HG02623 (cell line): ENCODE measurements at regions not wholly inside any gene's neighbourhood (a gene's known extent, or its start where the extent isn't known, plus 50 kb on each side); places are given as distances from the start of the nearest gene placed in this dataset.
"Not testable (repeated sequence)": the region's sequence is repeated elsewhere in the genome, so short reads cannot be mapped to it uniquely, and the experiment has no call there.

Experiments
- ATAC-seq: cut with Tn5 transposase; IDR thresholded peaks from one replicate; pipeline ENCODE4 v1.9.1; 2021; ENCODE audit warnings: moderate library complexity; ENCODE audit not compliant: unreplicated experiment

- ATAC-seq, result no peak
Observed at GRCh38 chr4:28004520-28004919, 1143.9 kb downstream of the STIM2 start.

- no peak for ATAC-seq
Observed at GRCh38 chr4:28006021-28006420, 1145.4 kb downstream of the STIM2 start.

GRCh38 chr4:28007693-28008092 is 1147.1 kb downstream of the STIM2 start:
- no peak for ATAC-seq

GRCh38 chr4:28009541-28009940 is 1148.9 kb downstream of the STIM2 start:
- ATAC-seq, result no peak

- no peak for ATAC-seq
Observed at GRCh38 chr4:28010577-28011240, 1150.1 kb downstream of the STIM2 start.

- ATAC-seq, result no peak
Observed at GRCh38 chr4:28014469-28014868, 1153.8 kb downstream of the STIM2 start.

- ATAC-seq, result no peak
Observed at GRCh38 chr4:28015996-28016395, 1155.4 kb downstream of the STIM2 start.

GRCh38 chr4:28038253-28038652 is 1177.6 kb downstream of the STIM2 start:
- ATAC-seq, result not testable (repeated sequence)

GRCh38 chr4:28062562-28062961 is 1201.9 kb downstream of the STIM2 start:
- ATAC-seq, result no peak

- ATAC-seq, result no peak
Observed at GRCh38 chr4:28073860-28074555, 1213.4 kb downstream of the STIM2 start.

- no peak for ATAC-seq
Observed at GRCh38 chr4:28075401-28075956, 1214.8 kb downstream of the STIM2 start.

- ATAC-seq, result not testable (repeated sequence)
Observed at GRCh38 chr4:28077203-28077602, 1216.6 kb downstream of the STIM2 start.

- no peak for ATAC-seq
Observed at GRCh38 chr4:28082686-28083390, 1222.2 kb downstream of the STIM2 start.

- no peak for ATAC-seq
Observed at GRCh38 chr4:28092610-28093009, 1232.0 kb downstream of the STIM2 start.

- no peak for ATAC-seq
Observed at GRCh38 chr4:28093071-28093470, 1232.4 kb downstream of the STIM2 start.

GRCh38 chr4:28101583-28101982 is 1240.9 kb downstream of the STIM2 start:
- no peak for ATAC-seq

GRCh38 chr4:28105271-28105859 is 1244.7 kb downstream of the STIM2 start:
- no peak for ATAC-seq

GRCh38 chr4:28106155-28106554 is 1245.5 kb downstream of the STIM2 start:
- no peak for ATAC-seq

GRCh38 chr4:28109801-28110200 is 1249.2 kb downstream of the STIM2 start:
- no peak for ATAC-seq

- not testable (repeated sequence) for ATAC-seq
Observed at GRCh38 chr4:28112691-28113335, 1252.2 kb downstream of the STIM2 start.

GRCh38 chr4:28113586-28113985 is 1252.9 kb downstream of the STIM2 start:
- ATAC-seq, result not testable (repeated sequence)
